Neuronal stem cell (in vitro differentiated cells): ENCODE measurements at regions not wholly inside any gene's neighbourhood (a gene's known extent, or its start where the extent isn't known, plus 50 kb on each side); places are given as distances from the start of the nearest gene placed in this dataset.

Experiments
- DNase-seq: peaks from one replicate; pipeline ENCODE4 v3.0.0-alpha.2; 2013; ENCODE audit warnings: low spot score
- H2AFZ ChIP-seq: one replicate; pipeline ENCODE4 v1.6.1; 2013; ENCODE audit warnings: mild to moderate bottlenecking, low read length, inconsistent platforms
- H2AK5ac ChIP-seq: 2 replicates; pipeline ENCODE4 v1.6.1; 2013; ENCODE audit warnings: low read depth, mild to moderate bottlenecking, inconsistent platforms, low read length, moderate library complexity, mixed read lengths
- H2BK120ac ChIP-seq: 2 replicates; pipeline ENCODE4 v1.6.1; 2013; ENCODE audit warnings: low read depth, mild to moderate bottlenecking, inconsistent platforms, low read length, moderate library complexity, mixed read lengths
- H2BK12ac ChIP-seq: one replicate; pipeline ENCODE4 v1.6.1; 2013; ENCODE audit warnings: low read length, inconsistent platforms
- H2BK15ac ChIP-seq: 2 replicates; pipeline ENCODE4 v1.6.1; 2013; ENCODE audit warnings: mild to moderate bottlenecking, low read length, inconsistent platforms, mixed read lengths
- H2BK5ac ChIP-seq: one replicate; pipeline ENCODE4 v1.6.1; 2013; ENCODE audit warnings: inconsistent platforms, mild to moderate bottlenecking, low read length, moderate library complexity
- H3K14ac ChIP-seq: one replicate; pipeline ENCODE4 v1.6.1; 2013; ENCODE audit warnings: low read length, inconsistent platforms
- H3K18ac ChIP-seq: 2 replicates; pipeline ENCODE4 v1.6.1; 2013; ENCODE audit warnings: low read length, inconsistent platforms
- H3K23ac ChIP-seq: 2 replicates; pipeline ENCODE4 v1.6.1; 2013; ENCODE audit warnings: low read depth, mild to moderate bottlenecking, mixed read lengths, low read length, inconsistent platforms; ENCODE audit not compliant: poor library complexity
- H3K27ac ChIP-seq: replicated peaks from 3 replicates; pipeline ENCODE4 v1.5.1; 2013; ENCODE audit warnings: low read length, inconsistent platforms
- H3K27me3 ChIP-seq, 3 experiments: 2 replicates each; pipeline ENCODE4 v1.6.1; 2013; ENCODE audit warnings: low read length in 3 of 3, mild to moderate bottlenecking in 2 of 3, inconsistent platforms in 1 of 3, low read depth in 1 of 3, mixed read lengths in 1 of 3, moderate library complexity in 1 of 3; ENCODE audit not compliant: control insufficient read depth in 3 of 3, insufficient read depth in 3 of 3
- H3K36me3 ChIP-seq, 2 donors: replicated peaks in 1 of 2; 2 replicates each; pipeline ENCODE4 v1.6.1; 2013; ENCODE audit warnings: low read length in 2 of 2; ENCODE audit not compliant: control insufficient read depth in 2 of 2, insufficient read depth in 2 of 2
- H3K4ac ChIP-seq: 2 replicates; pipeline ENCODE4 v1.6.1; 2013; ENCODE audit warnings: inconsistent platforms, mild to moderate bottlenecking, low read length, moderate library complexity
- H3K4me1 ChIP-seq, 2 donors: 1 replicate in 1 of 2; 2 replicates in 1 of 2; pipeline ENCODE4 v1.6.1; 2013; ENCODE audit warnings: low read length in 2 of 2, low read depth in 1 of 2; ENCODE audit not compliant: control insufficient read depth in 2 of 2, insufficient read depth in 1 of 2
- H3K4me2 ChIP-seq: one replicate; pipeline ENCODE4 v1.6.1; 2013; ENCODE audit warnings: mild to moderate bottlenecking, low read length, inconsistent platforms; ENCODE audit not compliant: insufficient read depth, poor library complexity, severe bottlenecking
- H3K4me3 ChIP-seq, 2 donors: 2 replicates each; pipeline ENCODE4 v1.5.1; 2013; ENCODE audit warnings: low read length in 2 of 2, mild to moderate bottlenecking in 2 of 2, inconsistent platforms in 1 of 2, moderate library complexity in 1 of 2
- H3K79me1 ChIP-seq: one replicate; pipeline ENCODE4 v1.6.1; 2013; ENCODE audit warnings: low read depth, mild to moderate bottlenecking, inconsistent platforms, low read length, moderate library complexity
- H3K9ac ChIP-seq: one replicate; pipeline ENCODE4 v1.6.1; 2013; ENCODE audit warnings: mild to moderate bottlenecking, low read depth, low read length, inconsistent platforms; ENCODE audit not compliant: poor library complexity
- H3K9me3 ChIP-seq, 2 donors: replicated peaks in 1 of 2; 2 replicates each; pipeline versions ENCODE3 to v1.6.1; 2013; ENCODE audit warnings: low read length in 2 of 2, mild to moderate bottlenecking in 2 of 2, inconsistent platforms in 1 of 2, low read depth in 1 of 2, mixed read lengths in 1 of 2, moderate library complexity in 1 of 2; ENCODE audit not compliant: control insufficient read depth in 2 of 2, insufficient read depth in 1 of 2
- H4K8ac ChIP-seq: one replicate; pipeline ENCODE4 v1.6.1; 2013; ENCODE audit warnings: low read depth, mild to moderate bottlenecking, inconsistent platforms, low read length, moderate library complexity
- H4K91ac ChIP-seq: one replicate; pipeline ENCODE4 v1.6.1; 2013; ENCODE audit warnings: low read length, low read depth, mild to moderate bottlenecking, inconsistent platforms; ENCODE audit not compliant: poor library complexity
- WGBS, 2 donors: extraction: QIAGEN DNeasy Blood & Tissue Kit; methylation state at CpG; one replicate each; pipeline ENCODE4 v1.1.7; 2013; ENCODE audit warnings: missing lambda C conversion rate in 2 of 2, mixed read lengths in 1 of 2; ENCODE audit not compliant: insufficient read length in 2 of 2, insufficient replicate concordance in 1 of 2; ENCODE audit errors: extremely low coverage in 2 of 2; 5-methylcytosine and 5-hydroxymethylcytosine counted together

DNA sequence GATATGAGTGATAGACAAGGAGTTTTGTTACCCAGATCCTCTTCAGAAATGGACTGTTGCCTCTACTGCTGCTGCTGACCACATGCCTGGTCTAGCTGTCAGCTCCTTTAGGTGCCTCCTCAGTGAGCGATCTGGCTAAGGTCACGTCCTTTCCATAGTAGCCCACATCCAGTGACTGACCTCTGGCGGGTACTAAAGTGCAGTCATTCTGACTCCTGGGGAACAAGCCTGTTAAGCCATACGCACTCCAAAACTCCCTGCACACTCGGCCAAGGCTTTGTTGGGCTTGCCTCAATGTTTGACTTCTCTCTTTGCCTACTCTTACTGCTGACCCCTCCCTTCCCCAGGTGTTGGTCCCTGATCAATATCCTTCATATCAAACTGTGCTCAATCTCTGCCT lies 685.2 kb downstream of the IRS1 start:
- no CpG with 5 or more reads among the region's 5 CpGs for WGBS, 2 donors
- Histone ChIP-seq H2BK12ac (no peak overlapping the region), H3K27me3 (no peaks in the 10 kb centered on the region)

DNA sequence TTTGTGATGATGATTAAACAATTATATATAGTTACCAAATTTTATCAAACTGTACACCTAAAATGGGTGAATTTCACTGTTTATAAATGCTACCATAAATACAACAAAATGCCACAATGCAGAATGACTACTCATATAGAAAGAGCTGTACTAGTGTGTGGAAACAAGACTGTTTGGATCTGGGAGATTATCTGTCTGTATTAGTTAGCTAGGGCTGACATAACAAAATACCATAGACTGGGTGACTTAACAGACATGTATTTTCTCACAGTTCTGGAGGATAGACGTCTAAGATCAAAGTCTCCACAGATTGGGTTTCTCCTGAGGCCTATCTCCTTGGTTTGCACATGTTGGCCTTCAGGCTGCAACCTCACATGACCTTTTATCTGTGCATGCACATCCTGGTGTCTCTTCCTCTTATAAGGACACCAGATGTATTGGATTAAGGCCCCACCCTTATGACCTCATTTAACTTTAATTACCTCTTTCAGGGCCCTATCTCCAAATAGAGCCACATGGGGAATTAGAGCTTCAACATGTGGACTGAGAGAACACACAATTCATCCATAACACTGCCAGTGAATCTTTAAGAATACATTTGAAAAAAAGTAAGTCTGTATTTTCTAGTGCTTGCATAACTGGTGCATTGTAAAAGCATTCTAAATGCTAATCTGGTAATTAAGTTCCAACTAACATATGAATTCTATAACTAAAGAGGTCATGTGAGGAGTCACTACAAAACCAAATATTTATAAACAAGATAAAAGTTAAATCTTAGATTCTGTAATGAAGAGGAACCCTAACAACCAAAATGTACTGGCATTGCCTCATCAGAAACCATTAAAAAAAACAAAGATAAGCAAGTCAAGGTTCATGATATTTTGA lies 699.6 kb downstream of the NYAP2 start:
- H3K9ac ChIP-seq, result no peak overlapping the region
- no CpG with 5 or more reads among the region's 1 CpG for WGBS, 2 donors
- H3K27ac ChIP-seq, result no peak overlapping the region
- H2AK5ac ChIP-seq, result no peak overlapping the region
- no peaks in the 10 kb centered on the region for H3K27me3 ChIP-seq
- H4K91ac ChIP-seq, result no peak overlapping the region
- H4K8ac ChIP-seq, result no peak overlapping the region
- H2BK5ac ChIP-seq, result no peak overlapping the region
- H2AFZ ChIP-seq, result no peak overlapping the region
- no peak overlapping the region for H3K18ac ChIP-seq
- H3K4me1 ChIP-seq, result no peaks in the 10 kb centered on the region
- no peak for DNase-seq
- peaks cover 0 to 5% of the 10 kb centered on the region in 2 donors for H3K9me3 ChIP-seq
- H2BK15ac ChIP-seq, result no peak overlapping the region
- H3K79me1 ChIP-seq, result no peaks in the 10 kb centered on the region
- H2BK12ac ChIP-seq, result no peak overlapping the region
- no peaks in the 10 kb centered on the region for H3K36me3 ChIP-seq
- no peak overlapping the region for H3K4me3 ChIP-seq
- no peak overlapping the region for H3K4ac ChIP-seq
- H3K14ac ChIP-seq, result no peak overlapping the region
- H2BK120ac ChIP-seq, result no peak overlapping the region
- H3K23ac ChIP-seq, result no peak overlapping the region
- H3K4me2 ChIP-seq, result no peak overlapping the region

More for the DNA sequence above, 685.2 kb downstream of the IRS1 start:
- Histone ChIP-seq H4K91ac (no peak overlapping the region), H4K8ac (no peak overlapping the region), H2BK5ac (no peak overlapping the region), H3K4me1 (no peaks in the 10 kb centered on the region), H3K9ac (no peak overlapping the region), H3K4me2 (no peak overlapping the region), H2AFZ (no peak overlapping the region), H3K14ac (no peak overlapping the region), H2AK5ac (no peak overlapping the region), H3K18ac (no peak overlapping the region), H3K4ac (no peak overlapping the region), H3K36me3 (no peaks in the 10 kb centered on the region), H2BK120ac (no peak overlapping the region), H3K23ac (no peak overlapping the region), H3K4me3 (no peak overlapping the region), H2BK15ac (no peak overlapping the region), H3K9me3 (no peaks in the 10 kb centered on the region), H3K27ac (no peak overlapping the region), H3K79me1 (no peaks in the 10 kb centered on the region)
- no peak for DNase-seq

- Histone ChIP-seq H3K9me3 (peaks cover 2 to 20% of the 10 kb centered on the region in 2 donors), H3K79me1 (no peaks in the 10 kb centered on the region), H3K4me2 (no peak overlapping the region), H3K4ac (no peak overlapping the region), H3K14ac (no peak overlapping the region), H3K4me3 (no peak overlapping the region), H2BK15ac (no peak overlapping the region), H3K27ac (no peak overlapping the region), H3K23ac (no peak overlapping the region), H3K4me1 (no peaks in the 10 kb centered on the region), H4K8ac (no peak overlapping the region), H3K9ac (no peak overlapping the region), H2BK5ac (no peak overlapping the region), H3K18ac (no peak overlapping the region), H2AK5ac (no peak overlapping the region), H2AFZ (no peak overlapping the region), H2BK120ac (no peak overlapping the region), H3K36me3 (no peaks in the 10 kb centered on the region), H3K27me3 (no peaks in the 10 kb centered on the region), H2BK12ac (no peak overlapping the region), H4K91ac (no peak overlapping the region)
- DNase-seq, result no peak
- no CpG with 5 or more reads among the region's 1 CpG for WGBS, 2 donors
These were observed 695.5 kb downstream of the NYAP2 start for GRCh38 chr2:226095058-226095457.

DNA sequence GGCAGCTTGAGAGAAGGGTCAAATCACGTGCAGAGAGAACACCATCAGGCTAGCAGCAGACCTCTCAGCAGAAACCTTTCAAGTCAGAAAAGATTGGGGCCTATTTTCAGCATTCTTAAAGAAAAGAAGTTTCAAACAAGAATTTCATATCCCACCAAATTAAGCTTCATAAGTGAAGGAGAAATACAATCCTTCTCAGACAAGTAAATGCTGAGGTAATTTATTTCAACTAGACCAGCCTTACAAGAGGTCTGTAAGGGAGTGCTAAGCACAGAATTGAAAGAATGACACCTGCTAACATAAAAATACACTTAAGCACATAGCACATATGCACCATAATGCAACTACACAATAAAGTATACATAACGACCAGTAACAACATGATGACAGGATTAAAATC lies 693.9 kb downstream of the NYAP2 start:
- Histone ChIP-seq H3K4me2 (no peak overlapping the region), H3K27me3 (no peaks in the 10 kb centered on the region), H3K4me3 (no peak overlapping the region), H3K36me3 (no peaks in the 10 kb centered on the region), H3K23ac (no peak overlapping the region), H2AFZ (no peak overlapping the region), H3K14ac (no peak overlapping the region), H3K18ac (no peak overlapping the region), H2BK12ac (no peak overlapping the region), H3K4ac (no peak overlapping the region), H3K4me1 (no peaks in the 10 kb centered on the region), H2BK15ac (no peak overlapping the region), H3K9ac (no peak overlapping the region), H3K9me3 (peaks cover 2 to 20% of the 10 kb centered on the region in 2 donors), H3K27ac (no peak overlapping the region), H4K91ac (no peak overlapping the region), H2AK5ac (no peak overlapping the region), H3K79me1 (no peaks in the 10 kb centered on the region), H4K8ac (no peak overlapping the region), H2BK5ac (no peak overlapping the region), H2BK120ac (no peak overlapping the region)
- no peak for DNase-seq
- WGBS, 2 donors, result no CpG with 5 or more reads among the region's 2 CpGs
